ENCODE measurements at regions not wholly inside any gene's neighbourhood (a gene's known extent, or its start where the extent isn't known, plus 50 kb on each side); places are given as distances from the start of the nearest gene placed in this dataset.
A peak's percentile ranks its signal among the peaks of the same experiment; 100 is the strongest.

DNA sequence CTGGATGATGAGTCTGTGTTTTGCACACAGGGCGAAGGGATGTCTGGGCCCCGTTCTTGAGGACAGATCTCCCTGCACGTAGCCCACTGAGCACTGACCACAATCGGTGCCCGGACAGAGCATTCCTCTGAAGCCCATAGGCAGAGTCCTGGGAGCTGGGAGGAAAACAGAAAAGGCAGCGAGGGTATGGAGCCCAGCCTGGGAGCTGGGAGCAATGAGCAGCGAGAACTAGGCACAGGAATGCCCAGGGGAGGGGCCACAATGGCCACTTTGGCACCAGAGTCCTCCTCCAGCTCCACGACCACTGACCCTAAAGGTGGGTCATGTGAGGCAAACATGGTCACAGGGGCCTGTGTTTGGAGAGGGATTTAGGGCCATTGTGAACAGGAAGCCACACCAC lies 333.9 kb downstream of the EIPR1 start:
- no peaks in the 10 kb centered on the region for H3K36me3 ChIP-seq
- no peaks in the 10 kb centered on the region for H3K27me3 ChIP-seq
- in situ Hi-C loops (cut with MboI; ENCODE audit: low pct_ligation_motif_present in 1 of 4, low pct_unique_long_range_greater_than_20kb in 1 of 4, low sequenced_read_pairs in 3 of 4): no loop called here
- no peak for DNase-seq
- intact Hi-C loops (cut with DNase I; ENCODE audit: low total_unique reads): no loop called here
- H3K4me1 ChIP-seq: peaks cover 0 to 4% (median 2%) of the 10 kb centered on the region in 4 donors
- H3K27ac ChIP-seq: peak overlapping the region in 1 of 4 donors; percentile 69
- H3K9me3 ChIP-seq: no peaks in the 10 kb centered on the region
- no peak overlapping the region for H3K4me3 ChIP-seq
- WGBS, 2 donors (ENCODE audit: low coverage in 1 of 2): 82% methylated on average over 8 of the region's 8 CpGs; no CpG with 5 or more reads in 1 of the 2 donors
- TF ChIP-seq EP300 (IDR thresholded peaks at IDR 0.05; ENCODE audit: low read depth) (no peak), POLR2A (IDR thresholded peaks at IDR 0.05) (no peak), POLR2AphosphoS5 (IDR thresholded peaks at IDR 0.05) (no peak)
- TF ChIP-seq, protein P1, sequence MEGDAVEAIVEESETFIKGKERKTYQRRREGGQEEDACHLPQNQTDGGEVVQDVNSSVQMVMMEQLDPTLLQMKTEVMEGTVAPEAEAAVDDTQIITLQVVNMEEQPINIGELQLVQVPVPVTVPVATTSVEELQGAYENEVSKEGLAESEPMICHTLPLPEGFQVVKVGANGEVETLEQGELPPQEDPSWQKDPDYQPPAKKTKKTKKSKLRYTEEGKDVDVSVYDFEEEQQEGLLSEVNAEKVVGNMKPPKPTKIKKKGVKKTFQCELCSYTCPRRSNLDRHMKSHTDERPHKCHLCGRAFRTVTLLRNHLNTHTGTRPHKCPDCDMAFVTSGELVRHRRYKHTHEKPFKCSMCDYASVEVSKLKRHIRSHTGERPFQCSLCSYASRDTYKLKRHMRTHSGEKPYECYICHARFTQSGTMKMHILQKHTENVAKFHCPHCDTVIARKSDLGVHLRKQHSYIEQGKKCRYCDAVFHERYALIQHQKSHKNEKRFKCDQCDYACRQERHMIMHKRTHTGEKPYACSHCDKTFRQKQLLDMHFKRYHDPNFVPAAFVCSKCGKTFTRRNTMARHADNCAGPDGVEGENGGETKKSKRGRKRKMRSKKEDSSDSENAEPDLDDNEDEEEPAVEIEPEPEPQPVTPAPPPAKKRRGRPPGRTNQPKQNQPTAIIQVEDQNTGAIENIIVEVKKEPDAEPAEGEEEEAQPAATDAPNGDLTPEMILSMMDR (IDR thresholded peaks at IDR 0.05): no peak

DNA sequence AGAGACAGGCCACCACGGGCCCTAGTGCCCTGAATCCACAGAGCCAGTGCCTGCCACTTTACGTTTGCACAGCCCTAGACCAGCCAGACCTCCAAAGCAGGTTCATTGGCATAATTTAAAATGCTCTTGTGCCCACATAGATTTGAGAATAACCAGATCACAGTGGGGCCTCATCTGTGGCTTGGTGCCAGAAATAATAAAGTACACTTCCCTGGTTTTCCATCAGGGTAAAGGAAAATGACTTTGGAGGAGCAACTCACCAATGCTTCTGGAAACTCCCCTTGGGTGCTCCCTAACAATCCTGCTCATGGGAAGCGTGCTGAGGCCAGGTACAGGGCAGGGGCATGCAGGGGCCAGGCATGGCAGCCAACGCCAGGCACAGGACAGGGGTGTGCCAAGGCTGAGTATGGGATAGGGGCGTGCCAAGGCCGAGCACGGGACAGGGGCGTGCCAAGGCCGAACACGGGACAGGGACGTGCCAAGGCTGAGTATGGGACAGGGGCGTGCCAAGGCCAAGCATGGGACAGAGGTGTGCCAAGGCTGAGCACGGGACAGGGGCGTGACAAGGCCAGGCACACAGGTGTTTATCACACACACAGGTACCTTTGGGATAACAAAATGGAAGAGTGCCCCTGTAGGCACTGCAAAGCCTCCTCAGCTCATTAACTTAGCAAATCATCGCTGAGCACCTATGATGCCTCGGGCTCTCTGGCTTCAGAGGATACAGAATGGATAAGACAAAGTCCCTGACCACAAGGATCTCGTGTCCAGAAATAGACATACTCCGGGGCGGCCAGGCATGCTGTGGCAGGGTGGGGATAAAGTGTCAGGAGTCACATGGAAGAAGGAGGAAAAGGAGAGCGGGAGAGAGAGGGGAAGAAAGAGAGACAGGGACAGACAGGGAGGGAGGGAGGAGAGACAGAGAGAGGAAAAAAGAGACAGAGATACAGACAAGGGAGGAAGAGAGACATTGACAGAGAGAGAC lies 334.7 kb downstream of the EIPR1 start:
- no peak overlapping the region for H3K4me3 ChIP-seq
- no peaks in the 10 kb centered on the region for H3K36me3 ChIP-seq
- no peaks in the 10 kb centered on the region for H3K27me3 ChIP-seq
- 59 to 90% methylated on average over 5 to 20 of the region's 20 CpGs for WGBS, 2 donors (ENCODE audit: low coverage in 1 of 2)
- H3K27ac ChIP-seq: peak overlapping the region in 1 of 4 donors; percentile 21
- no peaks in the 10 kb centered on the region for H3K9me3 ChIP-seq
- intact Hi-C loops (cut with DNase I; ENCODE audit: low total_unique reads): no loop called here
- H3K4me1 ChIP-seq: peaks cover 0 to 4% (median 2%) of the 10 kb centered on the region in 4 donors
- TF ChIP-seq EP300 (IDR thresholded peaks at IDR 0.05; ENCODE audit: low read depth) (peak; percentile 21), POLR2A (IDR thresholded peaks at IDR 0.05) (no peak), POLR2AphosphoS5 (IDR thresholded peaks at IDR 0.05) (peak in 1 of 3 donors; percentile 23)
- peak; percentile 64 for DNase-seq
- in situ Hi-C loops (cut with MboI; ENCODE audit: low pct_ligation_motif_present in 1 of 4, low pct_unique_long_range_greater_than_20kb in 1 of 4, low sequenced_read_pairs in 3 of 4): no loop called here

DNA sequence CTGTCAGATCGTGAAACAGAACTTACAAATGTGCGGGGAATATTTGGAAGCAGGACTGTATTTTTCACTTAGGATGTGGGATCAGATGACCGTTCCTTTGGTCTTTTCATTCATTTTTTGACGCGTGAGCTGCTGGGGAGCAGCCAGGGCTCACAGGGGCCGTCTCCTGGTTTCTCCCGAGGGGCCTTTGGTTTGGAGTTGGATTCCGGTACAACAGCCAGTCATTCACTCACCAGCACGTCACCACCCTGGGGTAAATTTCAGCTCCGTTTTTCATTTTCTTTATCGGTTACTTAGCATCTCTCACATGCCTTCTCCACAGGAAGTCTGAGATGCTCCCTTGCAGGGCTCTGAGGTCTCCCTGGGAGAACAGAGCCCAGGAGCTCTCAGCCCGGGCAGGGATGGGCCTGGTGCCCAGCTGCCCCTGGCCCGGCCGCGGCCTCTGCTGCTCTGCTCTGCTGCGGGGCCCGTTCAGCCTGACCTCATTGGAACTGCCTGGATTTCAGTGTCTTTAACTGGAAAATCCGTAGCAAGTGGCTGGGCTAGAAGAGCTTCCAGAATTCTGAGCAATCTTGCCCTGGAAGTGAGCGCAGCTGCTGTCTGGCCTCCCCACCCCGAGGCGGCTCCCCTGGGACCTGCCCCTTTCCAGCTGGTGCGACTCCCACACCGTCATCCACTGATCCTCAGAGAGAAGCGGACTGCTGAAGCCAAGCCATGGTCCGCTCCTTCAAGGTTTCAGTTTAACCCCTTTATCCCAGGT lies 335.6 kb downstream of the EIPR1 start:
- no peaks in the 10 kb centered on the region for H3K36me3 ChIP-seq
- TF ChIP-seq POLR2A (IDR thresholded peaks at IDR 0.05) (no peak), POLR2AphosphoS5 (IDR thresholded peaks at IDR 0.05) (no peak), EP300 (IDR thresholded peaks at IDR 0.05; ENCODE audit: low read depth) (no peak)
- TF ChIP-seq, protein P1 (IDR thresholded peaks at IDR 0.05): no peak
- H3K4me1 ChIP-seq: peaks cover 0 to 4% (median 2%) of the 10 kb centered on the region in 4 donors
- in situ Hi-C loops (cut with MboI; ENCODE audit: low pct_ligation_motif_present in 1 of 4, low pct_unique_long_range_greater_than_20kb in 1 of 4, low sequenced_read_pairs in 3 of 4) (no loop called here), intact Hi-C loops (cut with DNase I; ENCODE audit: low total_unique reads) (no loop called here)
- no peak overlapping the region for H3K4me3 ChIP-seq
- 47 to 71% methylated on average over 23 to 25 of the region's 25 CpGs for WGBS, 2 donors (ENCODE audit: low coverage in 1 of 2)
- DNase-seq: no peak
- no peaks in the 10 kb centered on the region for H3K9me3 ChIP-seq
- peak overlapping the region in 1 of 4 donors; percentile 21 for H3K27ac ChIP-seq
- H3K27me3 ChIP-seq: no peaks in the 10 kb centered on the region

DNA sequence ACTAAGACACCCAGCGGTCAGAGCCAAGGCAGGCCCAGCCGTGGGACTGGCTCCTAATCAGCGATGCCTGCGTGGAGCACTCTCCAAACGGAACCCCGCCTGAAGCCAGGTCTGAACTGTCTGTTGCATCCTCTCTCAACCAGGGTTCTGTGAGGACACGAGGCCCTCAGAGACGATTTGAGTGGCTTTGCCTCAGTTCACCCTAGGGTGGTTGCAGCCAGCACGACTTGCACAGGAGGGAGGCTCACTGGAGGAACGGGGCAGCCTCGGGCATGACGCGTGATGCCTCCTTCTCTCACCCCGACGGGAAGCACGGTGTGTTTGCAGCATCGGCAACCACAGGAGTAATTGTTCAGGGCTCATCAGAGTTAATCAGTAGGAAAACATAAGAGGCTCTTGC lies 336.4 kb downstream of the EIPR1 start:
- no peaks in the 10 kb centered on the region for H3K9me3 ChIP-seq
- WGBS, 2 donors (ENCODE audit: low coverage in 1 of 2): 88 to 91% methylated on average over 6 to 17 of the region's 17 CpGs
- DNase-seq: no peak
- H3K27ac ChIP-seq: no peak overlapping the region
- no peaks in the 10 kb centered on the region for H3K36me3 ChIP-seq
- TF ChIP-seq POLR2A (IDR thresholded peaks at IDR 0.05) (no peak), POLR2AphosphoS5 (IDR thresholded peaks at IDR 0.05) (no peak), EP300 (IDR thresholded peaks at IDR 0.05; ENCODE audit: low read depth) (no peak)
- TF ChIP-seq, protein P1 (IDR thresholded peaks at IDR 0.05): no peak
- H3K4me1 ChIP-seq: peaks cover 0 to 4% (median 2%) of the 10 kb centered on the region in 4 donors
- in situ Hi-C loops (cut with MboI; ENCODE audit: low pct_ligation_motif_present in 1 of 4, low pct_unique_long_range_greater_than_20kb in 1 of 4, low sequenced_read_pairs in 3 of 4) (no loop called here), intact Hi-C loops (cut with DNase I; ENCODE audit: low total_unique reads) (no loop called here)
- H3K4me3 ChIP-seq: no peak overlapping the region
- H3K27me3 ChIP-seq: no peaks in the 10 kb centered on the region
